Peyer's patch (tissue), 4 donors: ENCODE measurements at regions not wholly inside any gene's neighbourhood (a gene's known extent, or its start where the extent isn't known, plus 50 kb on each side); places are given as distances from the start of the nearest gene placed in this dataset.

Experiments
- DNase-seq, 3 donors: peaks; one replicate each; pipeline ENCODE4 v3.0.0-alpha.2; 2017 to 2019
- H3K27ac ChIP-seq, 4 donors: fragments of 200-600 bp; sonication (generic); one replicate each; pipeline ENCODE4 v1.5.1; 2016 to 2019
- H3K27me3 ChIP-seq, 2 donors: fragments of 200-600 bp; sonication (generic); one replicate each; pipeline ENCODE4 v1.5.1; 2019
- H3K36me3 ChIP-seq, 3 donors: fragments of 200-600 bp; sonication (generic); one replicate each; pipeline ENCODE4 v1.5.1; 2016 to 2019
- H3K4me1 ChIP-seq, 4 donors: fragments of 200-600 bp; sonication (generic); one replicate each; pipeline ENCODE4 v1.5.1; 2016 to 2019
- H3K4me3 ChIP-seq, 4 donors: fragments of 200-600 bp; sonication (generic); 1 replicate in 3 of 4; 2 replicates in 1 of 4; pipeline ENCODE4 v1.5.1; 2016 to 2019; ENCODE audit warnings: mild to moderate bottlenecking in 1 of 4
- H3K9me3 ChIP-seq, 4 donors: fragments of 200-600 bp; sonication (generic); one replicate each; pipeline ENCODE4 v1.5.1; 2016 to 2019; ENCODE audit warnings: mild to moderate bottlenecking in 1 of 4
- CTCF ChIP-seq, 6 experiments: fragments of 450-650 bp in 4 of 6; fragments of 200-600 bp in 2 of 6; sonication (generic) in 1 of 6; IDR thresholded peaks; one replicate each; pipeline ENCODE4 v1.5.1; 2017 to 2019; ENCODE audit warnings: antibody characterized with exemption in 6 of 6, mild to moderate bottlenecking in 3 of 6, moderate library complexity in 1 of 6
- POLR2A ChIP-seq, 2 donors: fragments of 450-650 bp; IDR thresholded peaks; one replicate each; pipeline ENCODE4 v1.5.1; 2017; ENCODE audit warnings: antibody characterized with exemption in 2 of 2, mild to moderate bottlenecking in 2 of 2, moderate library complexity in 2 of 2

- H3K4me3 ChIP-seq = no peak overlapping the region
- DNase-seq = no peak
Measured at GRCh38 chr4:178963446-178964045, 1521.3 kb upstream of the AGA start.

GRCh38 chr4:178966644-178967043, 1524.4 kb upstream of the AGA start:
- Histone ChIP-seq H3K9me3 (no peaks in the 10 kb centered on the region), H3K27me3 (no peaks in the 10 kb centered on the region), H3K36me3 (no peaks in the 10 kb centered on the region), H3K4me3 (no peak overlapping the region), H3K4me1 (no peaks in the 10 kb centered on the region), H3K27ac (no peak overlapping the region)
- no peak for DNase-seq
- no peak for TF ChIP-seq CTCF (IDR thresholded peaks at IDR 0.05)
- no peak for TF ChIP-seq POLR2A (IDR thresholded peaks at IDR 0.05)

More at GRCh38 chr4:178963446-178964045, 1521.3 kb upstream of the AGA start:
- Histone ChIP-seq H3K27me3 (no peaks in the 10 kb centered on the region), H3K9me3 (no peaks in the 10 kb centered on the region), H3K27ac (no peak overlapping the region), H3K4me1 (no peaks in the 10 kb centered on the region), H3K36me3 (no peaks in the 10 kb centered on the region)
- TF ChIP-seq POLR2A (IDR thresholded peaks at IDR 0.05) (no peak), CTCF (IDR thresholded peaks at IDR 0.05) (no peak)

GRCh38 chr4:178970433-178971140, 1528.3 kb upstream of the AGA start:
- DNase-seq = no peak
- no peaks in the 10 kb centered on the region for H3K4me1 ChIP-seq
- no peak overlapping the region for H3K27ac ChIP-seq
- TF ChIP-seq CTCF (IDR thresholded peaks at IDR 0.05) (no peak), POLR2A (IDR thresholded peaks at IDR 0.05) (no peak)
- H3K36me3 ChIP-seq = no peaks in the 10 kb centered on the region
- H3K27me3 ChIP-seq = no peaks in the 10 kb centered on the region
- H3K9me3 ChIP-seq = no peaks in the 10 kb centered on the region
- no peak overlapping the region for H3K4me3 ChIP-seq

- H3K9me3 ChIP-seq = no peaks in the 10 kb centered on the region
- no peaks in the 10 kb centered on the region for H3K4me1 ChIP-seq
- H3K27ac ChIP-seq = no peak overlapping the region
- H3K27me3 ChIP-seq = no peaks in the 10 kb centered on the region
- no peak overlapping the region for H3K4me3 ChIP-seq
- H3K36me3 ChIP-seq = no peaks in the 10 kb centered on the region
- TF ChIP-seq POLR2A (IDR thresholded peaks at IDR 0.05) (no peak), CTCF (IDR thresholded peaks at IDR 0.05) (no peak)
- no peak for DNase-seq
Measured at GRCh38 chr4:178976861-178977260, 1534.6 kb upstream of the AGA start.

GRCh38 chr4:178993306-178993705, 1551.1 kb upstream of the AGA start:
- TF ChIP-seq POLR2A (IDR thresholded peaks at IDR 0.05) (no peak), CTCF (IDR thresholded peaks at IDR 0.05) (no peak)
- Histone ChIP-seq H3K27me3 (no peaks in the 10 kb centered on the region), H3K4me3 (no peak overlapping the region), H3K4me1 (no peaks in the 10 kb centered on the region), H3K36me3 (no peaks in the 10 kb centered on the region), H3K9me3 (no peaks in the 10 kb centered on the region), H3K27ac (no peak overlapping the region)
- no peak for DNase-seq
